H1 (cell line): ENCODE measurements at regions not wholly inside any gene's neighbourhood (a gene's known extent, or its start where the extent isn't known, plus 50 kb on each side); places are given as distances from the start of the nearest gene placed in this dataset.

ENCODE experiments used
- CTCF ChIA-PET: fragments of 300-600 bp; sonication (Branson Sonifier 250); formaldehyde crosslinking; loops from one replicate; lab custom pipeline; 2021; ENCODE audit not compliant: partially characterized antibody; lab: Charles Lee
- POLR2A ChIA-PET: fragments of 300-600 bp; sonication (Branson Sonifier 250); formaldehyde crosslinking; loops from one replicate; lab custom pipeline; 2021; ENCODE audit warnings: inconsistent platforms; ENCODE audit not compliant: partially characterized antibody; lab: Charles Lee
- DNase-seq, 2 experiments: peaks; one replicate each; pipeline versions ENCODE4 v3.0.0 to v3.0.0-alpha.2; 2010 to 2022; ENCODE audit warnings: low spot score in 2 of 2, low read depth in 1 of 2, mixed read lengths in 1 of 2
- FAIRE-seq: peaks from 2 replicates; lab custom pipeline; 2011; peaks lifted over from hg19 to GRCh38; lab: Jason Lieb, UNC
- H2AFZ ChIP-seq: 2 replicates; pipeline ENCODE4 v1.8.1; 2012; ENCODE audit warnings: low read length, inconsistent platforms
- H2AK5ac ChIP-seq: 2 replicates; pipeline ENCODE4 v1.6.1; 2013; ENCODE audit warnings: low read depth, low read length
- H2BK120ac ChIP-seq: replicated peaks from 2 replicates; pipeline ENCODE3; 2013; ENCODE audit warnings: low read depth, low read length, inconsistent platforms
- H2BK12ac ChIP-seq: 2 replicates; pipeline ENCODE4 v1.6.1; 2013; ENCODE audit warnings: low read depth, low read length
- H2BK15ac ChIP-seq: 2 replicates; pipeline ENCODE4 v1.6.1; 2013; ENCODE audit warnings: low read length
- H2BK20ac ChIP-seq: 2 replicates; pipeline ENCODE4 v1.6.1; 2013; ENCODE audit warnings: low read length
- H2BK5ac ChIP-seq: 2 replicates; pipeline ENCODE4 v1.6.1; 2013; ENCODE audit warnings: low read depth, low read length
- H3K14ac ChIP-seq: 2 replicates; pipeline ENCODE4 v1.6.1; 2013; ENCODE audit warnings: inconsistent platforms; ENCODE audit not compliant: insufficient read length
- H3K18ac ChIP-seq: 2 replicates; pipeline ENCODE4 v1.6.1; 2013; ENCODE audit warnings: low read length; ENCODE audit errors: extremely low read depth
- H3K23ac ChIP-seq: 2 replicates; pipeline ENCODE4 v1.6.1; 2013; ENCODE audit warnings: inconsistent platforms; ENCODE audit not compliant: insufficient read length
- H3K23me2 ChIP-seq: 2 replicates; pipeline ENCODE4 v1.6.1; 2013; ENCODE audit warnings: low read depth, low read length
- H3K27ac ChIP-seq: 2 replicates; pipeline ENCODE4 v1.6.1; 2011; ENCODE audit warnings: low read depth, low read length, inconsistent platforms
- H3K27me3 ChIP-seq, 4 experiments: replicated peaks in 1 of 4; 1 replicate in 1 of 4; 2 replicates in 3 of 4; pipeline versions ENCODE4 v1.6.1 to v1.8.1; 2011 to 2013; ENCODE audit warnings: low read length in 3 of 4, mild to moderate bottlenecking in 3 of 4, inconsistent platforms in 2 of 4, mixed read lengths in 2 of 4, moderate library complexity in 1 of 4; ENCODE audit not compliant: control insufficient read depth in 3 of 4, insufficient read depth in 3 of 4; ENCODE audit errors: extremely low read depth in 1 of 4
- H3K36me3 ChIP-seq, 4 experiments: 2 replicates each; pipeline versions ENCODE4 v1.6.1 to v1.8.1; 2011 to 2013; ENCODE audit warnings: mild to moderate bottlenecking in 4 of 4, low read length in 3 of 4, moderate library complexity in 2 of 4, control low read depth in 1 of 4, inconsistent platforms in 1 of 4; ENCODE audit not compliant: insufficient read depth in 4 of 4, control insufficient read depth in 2 of 4
- H3K4ac ChIP-seq: replicated peaks from 2 replicates; pipeline ENCODE3; 2013; ENCODE audit warnings: low read length, low read depth, mixed read lengths, inconsistent platforms; ENCODE audit not compliant: insufficient read length
- H3K4me1 ChIP-seq, 4 experiments: replicated peaks in 1 of 4; 1 replicate in 1 of 4; 2 replicates in 3 of 4; pipeline versions ENCODE4 v1.6.1 to v1.8.1; 2011 to 2013; ENCODE audit warnings: low read length in 3 of 4, inconsistent platforms in 2 of 4, mixed read lengths in 1 of 4; ENCODE audit not compliant: insufficient read depth in 4 of 4, control insufficient read depth in 3 of 4
- H3K4me2 ChIP-seq, 2 experiments: 2 replicates each; pipeline versions ENCODE4 v1.6.1 to v1.8.1; 2011 to 2013; ENCODE audit warnings: low read depth in 2 of 2, low read length in 2 of 2, control low read depth in 1 of 2, inconsistent platforms in 1 of 2, mild to moderate bottlenecking in 1 of 2; ENCODE audit not compliant: insufficient read depth in 1 of 2
- H3K4me3 ChIP-seq, 4 experiments: fragments of 200-600, 300-600 bp in 1 of 4; sonication (generic), shearing (Covaris generic), sonication (Bioruptor Twin) in 1 of 4; 2 replicates each; pipeline versions ENCODE4 v1.5.1 to v1.8.1; 2011 to 2016; ENCODE audit warnings: low read length in 4 of 4, low read depth in 3 of 4, control low read depth in 2 of 4, inconsistent platforms in 2 of 4, mild to moderate bottlenecking in 2 of 4, mixed read lengths in 1 of 4, moderate library complexity in 1 of 4; ENCODE audit not compliant: insufficient read depth in 2 of 4; ENCODE audit errors: extremely low read depth in 1 of 4
- H3K56ac ChIP-seq: replicated peaks from 2 replicates; pipeline ENCODE3; 2013; ENCODE audit warnings: low read depth, mild to moderate bottlenecking, mixed read lengths, low read length, inconsistent platforms; ENCODE audit not compliant: insufficient read length
- H3K79me1 ChIP-seq: 2 replicates; pipeline ENCODE4 v1.6.1; 2013; ENCODE audit warnings: low read depth, low read length, control low read depth
- H3K79me2 ChIP-seq, 2 experiments: 2 replicates each; pipeline versions ENCODE4 v1.6.1 to v1.8.1; 2012 to 2013; ENCODE audit warnings: low read length in 2 of 2, mild to moderate bottlenecking in 2 of 2, inconsistent platforms in 1 of 2; ENCODE audit not compliant: insufficient read depth in 2 of 2, control insufficient read depth in 1 of 2
- H3K9ac ChIP-seq, 4 experiments: replicated peaks in 1 of 4; 1 replicate in 1 of 4; 2 replicates in 3 of 4; pipeline versions ENCODE4 v1.6.1 to v1.8.1; 2011 to 2013; ENCODE audit warnings: low read depth in 3 of 4, low read length in 3 of 4, control low read depth in 2 of 4, mild to moderate bottlenecking in 2 of 4, moderate library complexity in 2 of 4, inconsistent platforms in 1 of 4; ENCODE audit errors: extremely low read depth in 1 of 4
- H3K9me3 ChIP-seq, 2 experiments: 2 replicates each; pipeline versions ENCODE4 v1.6.1 to v1.8.1; 2012 to 2013; ENCODE audit warnings: mild to moderate bottlenecking in 2 of 2, moderate library complexity in 2 of 2, control low read depth in 1 of 2, inconsistent platforms in 1 of 2, low read depth in 1 of 2, low read length in 1 of 2, mixed read lengths in 1 of 2; ENCODE audit not compliant: insufficient read depth in 2 of 2
- H4K20me1 ChIP-seq, 2 experiments: replicated peaks in 1 of 2; 2 replicates each; pipeline versions ENCODE3 to v1.8.1; 2011 to 2013; ENCODE audit warnings: inconsistent platforms in 2 of 2, low read length in 2 of 2, mild to moderate bottlenecking in 1 of 2; ENCODE audit not compliant: insufficient read depth in 2 of 2, control insufficient read depth in 1 of 2
- H4K5ac ChIP-seq: 2 replicates; pipeline ENCODE4 v1.6.1; 2013; ENCODE audit warnings: low read length, low read depth, mixed read lengths, inconsistent platforms; ENCODE audit not compliant: insufficient read length
- H4K8ac ChIP-seq: 2 replicates; pipeline ENCODE4 v1.8.0; 2013; ENCODE audit warnings: mild to moderate bottlenecking, moderate library complexity, low read length, inconsistent platforms; ENCODE audit not compliant: insufficient read depth; ENCODE audit errors: extremely low read depth
- H4K91ac ChIP-seq: replicated peaks from 2 replicates; pipeline ENCODE3; 2013; ENCODE audit warnings: low read length, mixed read lengths, inconsistent platforms; ENCODE audit not compliant: insufficient read length
- ASH2L ChIP-seq: fragments of 200-600, 300-600 bp; sonication (generic); IDR thresholded peaks from one replicate; pipeline ENCODE4 v1.7.1; 2017; ENCODE audit warnings: low read length
- CREB1 ChIP-seq: IDR thresholded peaks from 2 replicates; pipeline ENCODE4 v1.6.1; 2012; ENCODE audit warnings: inconsistent platforms
- EGR1 ChIP-seq: IDR thresholded peaks from 2 replicates; pipeline ENCODE4 v1.6.1; 2011; ENCODE audit warnings: low read depth, low read length, borderline replicate concordance
- EP300 ChIP-seq, 2 experiments: IDR thresholded peaks; 1 replicate in 1 of 2; 2 replicates in 1 of 2; pipeline ENCODE4 v1.6.1; 2011 to 2012; ENCODE audit warnings: low read depth in 2 of 2, low read length in 2 of 2, mild to moderate bottlenecking in 2 of 2, borderline replicate concordance in 1 of 2, inconsistent platforms in 1 of 2, moderate library complexity in 1 of 2
- GABPA ChIP-seq: IDR thresholded peaks from 2 replicates; pipeline ENCODE4 v1.6.1; 2011; ENCODE audit warnings: mild to moderate bottlenecking, low read length, moderate library complexity, borderline replicate concordance; ENCODE audit not compliant: insufficient read depth
- GTF2F1 ChIP-seq: IDR thresholded peaks from 2 replicates; pipeline ENCODE4 v1.6.1; 2012; ENCODE audit warnings: low read depth, low read length, improper control_type of control experiment, borderline replicate concordance
- JUND ChIP-seq: IDR thresholded peaks from 2 replicates; pipeline ENCODE4 v1.6.1; 2011; ENCODE audit warnings: mild to moderate bottlenecking, improper control_type of control experiment, low read length
- MAFK ChIP-seq: IDR thresholded peaks from 2 replicates; pipeline ENCODE4 v1.6.1; 2012; ENCODE audit warnings: low read depth, mild to moderate bottlenecking, improper control_type of control experiment, low read length
- PHF8 ChIP-seq: fragments of 200-600 bp; sonication (generic); conservative IDR thresholded peaks from 2 replicates; pipeline ENCODE4 v1.7.1; 2012; ENCODE audit warnings: low read depth, mild to moderate bottlenecking, inconsistent platforms, low read length, moderate library complexity
- SAP30 ChIP-seq: fragments of 300-600 bp; sonication (generic); IDR thresholded peaks from 2 replicates; pipeline ENCODE4 v1.7.1; 2012; ENCODE audit warnings: low read length, moderate library complexity, mild to moderate bottlenecking, inconsistent platforms; ENCODE audit not compliant: insufficient read depth, insufficient replicate concordance
- SIN3A ChIP-seq, 2 experiments: IDR thresholded peaks in 1 of 2; conservative IDR thresholded peaks in 1 of 2; 2 replicates each; pipeline ENCODE4 v1.6.1; 2011 to 2012; ENCODE audit warnings: low read length in 2 of 2, improper control_type of control experiment in 1 of 2, low read depth in 1 of 2, mild to moderate bottlenecking in 1 of 2
- SP1 ChIP-seq: IDR thresholded peaks from 2 replicates; pipeline ENCODE4 v1.6.1; 2011; ENCODE audit warnings: low read depth, low read length
- SUZ12 ChIP-seq: fragments of 200-600 bp; sonication (generic); IDR thresholded peaks from 2 replicates; pipeline ENCODE4 v1.6.1; 2012; ENCODE audit warnings: mild to moderate bottlenecking, inconsistent platforms, low read length, moderate library complexity, mixed read lengths
- TAF1 ChIP-seq: IDR thresholded peaks from 2 replicates; pipeline ENCODE4 v1.6.1; 2011; ENCODE audit warnings: mild to moderate bottlenecking, low read depth, low read length
- TEAD4 ChIP-seq: IDR thresholded peaks from 2 replicates; pipeline ENCODE4 v1.6.1; 2012; ENCODE audit warnings: low read depth, low read length, inconsistent platforms, mixed read lengths
- YY1 ChIP-seq: IDR thresholded peaks from 2 replicates; pipeline ENCODE4 v1.6.1; 2011; ENCODE audit warnings: low read depth, mild to moderate bottlenecking, low read length
- WGBS, 2 experiments: shearing (Covaris generic) in 1 of 2; methylation state at CpG; one replicate each; pipeline versions ENCODE4 v1.1.6 to v1.1.7; 2013 to 2015; ENCODE audit warnings: low lambda C conversion rate in 2 of 2, mixed read lengths in 2 of 2, inconsistent platforms in 1 of 2, low coverage in 1 of 2, missing lambda C conversion rate in 1 of 2; ENCODE audit not compliant: insufficient replicate concordance in 2 of 2, insufficient coverage in 1 of 2, insufficient read length in 1 of 2; ENCODE audit errors: extremely low coverage in 1 of 2, missing lambda C conversion rate in 1 of 2; 5-methylcytosine and 5-hydroxymethylcytosine counted together

DNA sequence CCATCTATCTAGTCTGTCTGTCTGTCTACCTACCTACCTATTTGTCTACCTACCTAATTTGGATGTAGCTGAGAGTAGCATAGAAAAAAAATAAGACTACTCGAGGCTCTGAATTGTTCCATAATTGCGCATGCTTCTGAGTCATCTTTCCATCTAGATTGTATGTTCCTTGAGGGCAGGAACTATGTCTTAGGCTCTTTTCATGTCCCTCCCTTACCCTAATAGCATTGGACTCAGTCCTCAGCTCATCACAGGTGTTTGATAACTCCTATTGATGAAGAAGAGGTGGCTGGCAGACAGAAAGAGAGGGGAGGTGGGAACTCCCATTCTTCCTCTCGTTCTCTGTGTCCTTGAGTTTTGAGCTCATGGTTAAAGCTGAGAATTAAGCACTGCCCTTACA lies 263.7 kb downstream of the TTC6 start:
- H2BK120ac ChIP-seq, result no peak overlapping the region
- no peak overlapping the region for H3K56ac ChIP-seq
- 94% methylated on average over 3 of the region's 3 CpGs; no CpG with 5 or more reads in 1 of the 2 experiments for WGBS, 2 experiments
- H2BK20ac ChIP-seq, result no peak overlapping the region
- no peak overlapping the region for H2AFZ ChIP-seq
- no peaks in the 10 kb centered on the region for H3K9me3 ChIP-seq
- no peak overlapping the region for H3K18ac ChIP-seq
- H3K4me1 ChIP-seq, result no peaks in the 10 kb centered on the region
- no peak overlapping the region for H3K9ac ChIP-seq
- no peak overlapping the region for H2BK15ac ChIP-seq
- H3K36me3 ChIP-seq, result no peaks in the 10 kb centered on the region
- no peaks in the 10 kb centered on the region for H4K20me1 ChIP-seq
- no peak overlapping the region for H2BK5ac ChIP-seq
- no peak overlapping the region for H3K4ac ChIP-seq
- H3K23ac ChIP-seq, result no peak overlapping the region
- no peak overlapping the region for H3K4me3 ChIP-seq
- H2AK5ac ChIP-seq, result no peak overlapping the region
- H3K14ac ChIP-seq, result no peak overlapping the region
- FAIRE-seq (no peak), DNase-seq (no peak)
- H4K8ac ChIP-seq, result no peak overlapping the region
- POLR2A ChIA-PET, result no interaction called here
- H3K4me2 ChIP-seq, result no peak overlapping the region
- H3K23me2 ChIP-seq, result no peaks in the 10 kb centered on the region; the same call in 1 of the 2 replicates
- no peaks in the 10 kb centered on the region for H3K79me1 ChIP-seq
- no peak overlapping the region for H2BK12ac ChIP-seq
- H3K27ac ChIP-seq, result no peak overlapping the region
- CTCF ChIA-PET, result interaction anchor here (0.8 to 1.8 kb wide), 5 partner anchors 16 to 149 kb away, joined by 3 to 9 read pairs (median 3); no protein-coding TSS in a partner anchor
- no peaks in the 10 kb centered on the region; a peak in 1 of 7 replicates for H3K27me3 ChIP-seq
- H4K91ac ChIP-seq, result no peak overlapping the region
- no peaks in the 10 kb centered on the region for H3K79me2 ChIP-seq
- no peak overlapping the region for H4K5ac ChIP-seq
- TF ChIP-seq YY1 (no peak), SP1 (no peak), PHF8 (no peak), SIN3A (conservative IDR thresholded peaks at IDR 0.05 in 1 of 2, IDR thresholded peaks at IDR 0.05 in 1 of 2; ENCODE audit: low read depth in 1 of 2, low read length in 2 of 2) (no peak), ASH2L (no peak), TAF1 (no peak), TEAD4 (no peak), EGR1 (no peak), EP300 (IDR thresholded peaks at IDR 0.05; ENCODE audit: borderline replicate concordance in 1 of 2, low read depth in 2 of 2, low read length in 2 of 2) (no peak), JUND (no peak), GTF2F1 (no peak), SAP30 (no peak), CREB1 (no peak), GABPA (no peak), SUZ12 (no peak), MAFK (no peak)
